Stomach smooth muscle (tissue), 2 donors: ENCODE measurements at regions not wholly inside any gene's neighbourhood (a gene's known extent, or its start where the extent isn't known, plus 50 kb on each side); places are given as distances from the start of the nearest gene placed in this dataset.

ENCODE experiments used
- H3K27ac ChIP-seq: one replicate; pipeline ENCODE4 v1.7.0; 2013; ENCODE audit warnings: mild to moderate bottlenecking, low read length, inconsistent platforms
- H3K27me3 ChIP-seq, 2 donors: one replicate each; pipeline ENCODE4 v1.7.0; 2013; ENCODE audit warnings: low read length in 2 of 2; ENCODE audit not compliant: insufficient read depth in 2 of 2, control insufficient read depth in 1 of 2
- H3K36me3 ChIP-seq, 2 donors: one replicate each; pipeline ENCODE4 v1.7.0; 2013; ENCODE audit warnings: low read length in 2 of 2; ENCODE audit not compliant: control insufficient read depth in 2 of 2, insufficient read depth in 2 of 2
- H3K4me1 ChIP-seq: one replicate; pipeline ENCODE4 v1.7.0; 2013; ENCODE audit warnings: low read length; ENCODE audit not compliant: control insufficient read depth, insufficient read depth
- H3K4me3 ChIP-seq, 2 donors: one replicate each; pipeline ENCODE4 v1.7.0; 2013; ENCODE audit warnings: low read length in 2 of 2
- H3K9ac ChIP-seq, 2 donors: one replicate each; pipeline ENCODE4 v1.7.0; 2013; ENCODE audit warnings: low read length in 2 of 2, mild to moderate bottlenecking in 1 of 2
- H3K9me3 ChIP-seq, 2 donors: one replicate each; pipeline ENCODE4 v1.7.0; 2013; ENCODE audit warnings: low read length in 2 of 2; ENCODE audit not compliant: control insufficient read depth in 2 of 2
- donor health status: healthy.
- donor health status: Pancreatic carcinoma.

GRCh38 chr6:159481897-159482296, 211.1 kb downstream of the SOD2 start:
- Histone ChIP-seq H3K4me3 (no peak overlapping the region), H3K27me3 (no peaks in the 10 kb centered on the region), H3K36me3 (no peaks in the 10 kb centered on the region), H3K27ac (no peak overlapping the region), H3K4me1 (no peaks in the 10 kb centered on the region), H3K9me3 (no peaks in the 10 kb centered on the region), H3K9ac (no peak overlapping the region)

GRCh38 chr6:159480471-159480870, 212.6 kb downstream of the SOD2 start:
- no peaks in the 10 kb centered on the region for H3K36me3 ChIP-seq

GRCh38 chr6:159479146-159479545, 213.9 kb downstream of the SOD2 start:
- no peak overlapping the region for H3K9ac ChIP-seq
- no peaks in the 10 kb centered on the region for H3K4me1 ChIP-seq
- H3K27me3 ChIP-seq: no peaks in the 10 kb centered on the region
- H3K4me3 ChIP-seq: no peak overlapping the region
- peaks cover 0 to 5% of the 10 kb centered on the region in 2 donors for H3K9me3 ChIP-seq
- no peaks in the 10 kb centered on the region for H3K36me3 ChIP-seq
- H3K27ac ChIP-seq: no peak overlapping the region

More at GRCh38 chr6:159480471-159480870, 212.6 kb downstream of the SOD2 start:
- no peaks in the 10 kb centered on the region for H3K4me1 ChIP-seq
- H3K9me3 ChIP-seq: no peaks in the 10 kb centered on the region
- H3K27me3 ChIP-seq: no peaks in the 10 kb centered on the region
- no peak overlapping the region for H3K9ac ChIP-seq
- no peak overlapping the region for H3K27ac ChIP-seq
- no peak overlapping the region for H3K4me3 ChIP-seq

- Histone ChIP-seq H3K27ac (no peak overlapping the region), H3K36me3 (no peaks in the 10 kb centered on the region), H3K4me1 (no peaks in the 10 kb centered on the region), H3K4me3 (no peak overlapping the region), H3K9me3 (peaks cover 0 to 5% of the 10 kb centered on the region in 2 donors), H3K9ac (no peak overlapping the region), H3K27me3 (no peaks in the 10 kb centered on the region)
Observed at GRCh38 chr6:159473475-159474263, 219.4 kb downstream of the SOD2 start.

- Histone ChIP-seq H3K4me1 (no peaks in the 10 kb centered on the region), H3K9me3 (peaks cover 0 to 5% of the 10 kb centered on the region in 2 donors), H3K36me3 (no peaks in the 10 kb centered on the region), H3K27ac (no peak overlapping the region), H3K27me3 (no peaks in the 10 kb centered on the region), H3K9ac (no peak overlapping the region), H3K4me3 (no peak overlapping the region)
Observed at GRCh38 chr6:159470397-159470796, 222.6 kb downstream of the SOD2 start.

GRCh38 chr6:159469443-159469842, 223.6 kb downstream of the SOD2 start:
- no peak overlapping the region for H3K9ac ChIP-seq
- no peak overlapping the region for H3K27ac ChIP-seq
- H3K4me1 ChIP-seq: no peaks in the 10 kb centered on the region
- H3K9me3 ChIP-seq: peaks cover 0 to under 1% of the 10 kb centered on the region in 2 donors
- no peaks in the 10 kb centered on the region for H3K36me3 ChIP-seq
- H3K27me3 ChIP-seq: no peaks in the 10 kb centered on the region
- H3K4me3 ChIP-seq: no peak overlapping the region

- no peak overlapping the region for H3K9ac ChIP-seq
- no peaks in the 10 kb centered on the region for H3K36me3 ChIP-seq
- no peaks in the 10 kb centered on the region for H3K4me1 ChIP-seq
- no peaks in the 10 kb centered on the region for H3K9me3 ChIP-seq
- no peaks in the 10 kb centered on the region for H3K27me3 ChIP-seq
- H3K27ac ChIP-seq: no peak overlapping the region
- H3K4me3 ChIP-seq: no peak overlapping the region
Observed at GRCh38 chr6:159468994-159469393, 224.0 kb downstream of the SOD2 start.

GRCh38 chr6:159467473-159468041, 225.5 kb downstream of the SOD2 start:
- H3K4me1 ChIP-seq: no peaks in the 10 kb centered on the region
- no peaks in the 10 kb centered on the region for H3K27me3 ChIP-seq
- H3K36me3 ChIP-seq: no peaks in the 10 kb centered on the region
- H3K9ac ChIP-seq: no peak overlapping the region
- no peak overlapping the region for H3K4me3 ChIP-seq
- H3K27ac ChIP-seq: no peak overlapping the region
- no peaks in the 10 kb centered on the region for H3K9me3 ChIP-seq

- H3K9ac ChIP-seq: no peak overlapping the region
- no peaks in the 10 kb centered on the region for H3K27me3 ChIP-seq
- H3K9me3 ChIP-seq: no peaks in the 10 kb centered on the region
- H3K36me3 ChIP-seq: no peaks in the 10 kb centered on the region
- H3K27ac ChIP-seq: no peak overlapping the region
- no peak overlapping the region for H3K4me3 ChIP-seq
- no peaks in the 10 kb centered on the region for H3K4me1 ChIP-seq
Observed at GRCh38 chr6:159466926-159467325, 226.1 kb downstream of the SOD2 start.

- Histone ChIP-seq H3K4me3 (no peak overlapping the region), H3K9ac (no peak overlapping the region), H3K27me3 (no peaks in the 10 kb centered on the region), H3K9me3 (no peaks in the 10 kb centered on the region), H3K36me3 (no peaks in the 10 kb centered on the region), H3K27ac (no peak overlapping the region), H3K4me1 (no peaks in the 10 kb centered on the region)
Observed at GRCh38 chr6:159464816-159465215, 228.2 kb downstream of the SOD2 start.
